GM18505 (cell line): ENCODE measurements at regions not wholly inside any gene's neighbourhood (a gene's known extent, or its start where the extent isn't known, plus 50 kb on each side); places are given as distances from the start of the nearest gene placed in this dataset.
"Not testable (repeated sequence)": the region's sequence is repeated elsewhere in the genome, so short reads cannot be mapped to it uniquely, and the experiment has no call there.

Experiments
- ATAC-seq: cut with Tn5 transposase; IDR thresholded peaks from one replicate; pipeline ENCODE4 v1.9.1; 2021; ENCODE audit not compliant: unreplicated experiment
- POLR2A ChIP-seq: IDR thresholded peaks from 4 replicates; pipeline ENCODE4 v1.6.1; 2011; ENCODE audit warnings: borderline replicate concordance; ENCODE audit not compliant: insufficient read depth, insufficient read length; ENCODE audit errors: extremely low read depth

- TF ChIP-seq POLR2A = no peak
- ATAC-seq = no peak
Measured at GRCh38 chrX:9378980-9379696, 85.7 kb upstream of the TBL1X start.

GRCh38 chrX:9379697-9380551, 84.9 kb upstream of the TBL1X start:
- no peak for ATAC-seq
- no peak for TF ChIP-seq POLR2A

- ATAC-seq = no peak
- no peak for TF ChIP-seq POLR2A
Measured at GRCh38 chrX:9383655-9384054, 81.2 kb upstream of the TBL1X start.

- no peak for ATAC-seq
- no peak for TF ChIP-seq POLR2A
Measured at GRCh38 chrX:9388450-9388849, 76.4 kb upstream of the TBL1X start.

GRCh38 chrX:9390121-9390520, 74.7 kb upstream of the TBL1X start:
- ATAC-seq = no peak
- no peak for TF ChIP-seq POLR2A

- no peak for ATAC-seq
- TF ChIP-seq POLR2A = no peak
Measured at GRCh38 chrX:9390693-9391368, 74.0 kb upstream of the TBL1X start.

- no peak for TF ChIP-seq POLR2A
- no peak for ATAC-seq
Measured at GRCh38 chrX:9392445-9392844, 72.4 kb upstream of the TBL1X start.

GRCh38 chrX:9393571-9393970, 71.3 kb upstream of the TBL1X start:
- no peak for TF ChIP-seq POLR2A
- no peak for ATAC-seq

GRCh38 chrX:9394212-9394611, 70.6 kb upstream of the TBL1X start:
- TF ChIP-seq POLR2A = no peak
- no peak for ATAC-seq

- TF ChIP-seq POLR2A = no peak
- no peak for ATAC-seq
Measured at GRCh38 chrX:9396930-9397329, 67.9 kb upstream of the TBL1X start.

GRCh38 chrX:9401051-9401450, 63.8 kb upstream of the TBL1X start:
- TF ChIP-seq POLR2A = no peak
- ATAC-seq = no peak

GRCh38 chrX:9403374-9403773, 61.5 kb upstream of the TBL1X start:
- ATAC-seq = no peak
- TF ChIP-seq POLR2A = no peak

- ATAC-seq = not testable (repeated sequence)
Measured at GRCh38 chrX:9405635-9406034, 59.2 kb upstream of the TBL1X start.

GRCh38 chrX:9410889-9411288, 54.0 kb upstream of the TBL1X start:
- not testable (repeated sequence) for ATAC-seq

GRCh38 chrX:9411682-9412081, 53.2 kb upstream of the TBL1X start:
- ATAC-seq = not testable (repeated sequence)
